Psoas muscle (tissue), 7 donors: ENCODE measurements at regions not wholly inside any gene's neighbourhood (a gene's known extent, or its start where the extent isn't known, plus 50 kb on each side); places are given as distances from the start of the nearest gene placed in this dataset.
"Not testable (repeated sequence)": the region's sequence is repeated elsewhere in the genome, so short reads cannot be mapped to it uniquely, and the experiment has no call there.

Experiments used
- ATAC-seq, 4 donors: fragments of 200-7000 bp; cut with Tn5 transposase; one replicate each; pipeline ENCODE4 v1.9.1; 2020; ENCODE audit warnings: moderate library complexity in 3 of 4, mild to moderate bottlenecking in 2 of 4
- DNase-seq, 2 donors: peaks; one replicate each; pipeline ENCODE4 v3.0.0-alpha.2; 2020
- H3K27ac ChIP-seq: fragments of 200-600 bp; one replicate; pipeline ENCODE4 v1.8.0; 2022
- H3K27me3 ChIP-seq, 3 donors: fragments of 200-600 bp in 1 of 3; one replicate each; pipeline versions ENCODE4 v1.6.1 to v1.8.0; 2013 to 2022; ENCODE audit warnings: low read length in 2 of 3, mild to moderate bottlenecking in 2 of 3, moderate library complexity in 1 of 3; ENCODE audit not compliant: insufficient read depth in 3 of 3
- H3K36me3 ChIP-seq, 2 donors: fragments of 200-600 bp in 1 of 2; one replicate each; pipeline versions ENCODE4 v1.6.1 to v1.8.0; 2013 to 2022; ENCODE audit warnings: low read depth in 1 of 2, mild to moderate bottlenecking in 1 of 2, moderate library complexity in 1 of 2; ENCODE audit not compliant: insufficient read depth in 1 of 2
- H3K4me1 ChIP-seq: fragments of 200-600 bp; one replicate; pipeline ENCODE4 v1.8.0; 2022
- H3K4me3 ChIP-seq: fragments of 200-600 bp; one replicate; pipeline ENCODE4 v1.8.0; 2022; ENCODE audit warnings: mild to moderate bottlenecking
- H3K9me3 ChIP-seq: fragments of 200-600 bp; one replicate; pipeline ENCODE4 v1.8.0; 2022
- CTCF ChIP-seq: fragments of 200-600 bp; IDR thresholded peaks from one replicate; pipeline ENCODE4 v1.8.0; 2022; ENCODE audit warnings: antibody characterized with exemption
- WGBS, 3 donors: extraction: QIAGEN DNeasy Blood & Tissue Kit; methylation state at CpG; one replicate each; pipeline versions ENCODE4 v1.1.6 to v1.1.7; 2013; 5-methylcytosine and 5-hydroxymethylcytosine counted together
- intact Hi-C, 2 donors: fragments of 100-400 bp; cut with DNase I; formaldehyde crosslinking; loops; one replicate each; pipeline versions ENCODE4 v1.11.0 to v1.14.2; 2022
- donor health status: healthy with polysubstance abuse.
- donor health status: DM: no; HTN: no; CAD: no; lungs with moderate emphysema.
- donor health status: Bipolar disorder and iron deficiency.
- donor health status: healthy.
- donor health status: DM: yes; HTN: yes; CAD: no.
- donor health status: DM: no; HTN: no; CAD: no.
- donor health status: DM: yes; HTN: yes; CAD: no.

- 83 to 93% (median 84%) methylated on average over 31 to 37 of the region's 37 CpGs for WGBS, 3 donors
- Histone ChIP-seq H3K27me3 (peaks cover 0 to 2% (median 0%) of the 10 kb centered on the region in 3 donors), H3K9me3 (no peaks in the 10 kb centered on the region), H3K36me3 (no peaks in the 10 kb centered on the region), H3K27ac (no peak overlapping the region), H3K4me3 (no peak overlapping the region), H3K4me1 (no peaks in the 10 kb centered on the region)
- intact Hi-C loops, result no loop called here
- ATAC-seq, result no peak
- TF ChIP-seq CTCF, result no peak
- DNase-seq, result peak in 1 of 2 donors; percentile 36
Observed at GRCh38 chr2:92072461-92073035, 2798.7 kb upstream of the TEKT4 start.

- Histone ChIP-seq H3K27me3 (peaks cover 0 to 2% (median 0%) of the 10 kb centered on the region in 3 donors), H3K9me3 (no peaks in the 10 kb centered on the region), H3K4me3 (no peak overlapping the region), H3K27ac (no peak overlapping the region), H3K4me1 (no peaks in the 10 kb centered on the region), H3K36me3 (no peaks in the 10 kb centered on the region)
- intact Hi-C loops, result no loop called here
- no peak for TF ChIP-seq CTCF
- peak in 1 of 2 donors; percentile 31 for DNase-seq
- no peak for ATAC-seq
- 90 to 97% (median 92%) methylated on average over 55 to 60 of the region's 60 CpGs for WGBS, 3 donors
Observed at GRCh38 chr2:92073036-92073814, 2798.0 kb upstream of the TEKT4 start.

GRCh38 chr2:92073815-92074548 is 2797.2 kb upstream of the TEKT4 start:
- WGBS, 3 donors, result 85 to 93% (median 87%) methylated on average over 45 of the region's 45 CpGs
- no peak overlapping the region for H3K27ac ChIP-seq
- no peaks in the 10 kb centered on the region for H3K36me3 ChIP-seq
- no peaks in the 10 kb centered on the region for H3K4me1 ChIP-seq
- H3K27me3 ChIP-seq, result peaks cover 0 to 2% (median 0%) of the 10 kb centered on the region in 3 donors
- DNase-seq (no peak), ATAC-seq (no peak)
- no peak for TF ChIP-seq CTCF
- H3K9me3 ChIP-seq, result no peaks in the 10 kb centered on the region
- no peak overlapping the region for H3K4me3 ChIP-seq
- intact Hi-C loops, result no loop called here

- Histone ChIP-seq H3K27ac (no peak overlapping the region), H3K4me3 (no peak overlapping the region), H3K27me3 (peaks cover 0 to 2% (median 0%) of the 10 kb centered on the region in 3 donors), H3K36me3 (no peaks in the 10 kb centered on the region), H3K9me3 (no peaks in the 10 kb centered on the region), H3K4me1 (no peaks in the 10 kb centered on the region)
- ATAC-seq, result no peak
- TF ChIP-seq CTCF, result no peak
- WGBS, 3 donors, result 60 to 78% (median 77%) methylated on average over 29 of the region's 29 CpGs
- DNase-seq, result no peak
- intact Hi-C loops, result no loop called here
Observed at GRCh38 chr2:92074549-92074898, 2796.7 kb upstream of the TEKT4 start.

- H3K9me3 ChIP-seq, H3K27me3 ChIP-seq, H3K4me1 ChIP-seq, ATAC-seq, H3K36me3 ChIP-seq, intact Hi-C loops, H3K27ac ChIP-seq, H3K4me3 ChIP-seq, DNase-seq: not testable (repeated sequence)
- 65 to 90% (median 82%) methylated on average over 2 of the region's 2 CpGs for WGBS, 3 donors
Observed at GRCh38 chr2:92075363-92075762, 2795.9 kb upstream of the TEKT4 start.
